Mammary epithelial cell (primary cell): ENCODE measurements at regions not wholly inside any gene's neighbourhood (a gene's known extent, or its start where the extent isn't known, plus 50 kb on each side); places are given as distances from the start of the nearest gene placed in this dataset.

ENCODE experiments used
- CTCF ChIP-seq, 2 donors: IDR thresholded peaks in 1 of 2; conservative IDR thresholded peaks in 1 of 2; 2 replicates each; pipeline ENCODE4 v1.5.1; 2011 to 2012; ENCODE audit warnings: inconsistent platforms in 2 of 2, low read length in 2 of 2, mild to moderate bottlenecking in 2 of 2, control low read depth in 1 of 2, low read depth in 1 of 2; ENCODE audit not compliant: insufficient read depth in 1 of 2; ENCODE audit errors: extremely low read depth in 1 of 2
- EZH2 ChIP-seq: IDR thresholded peaks from 2 replicates; pipeline ENCODE4 v1.6.1; 2012; ENCODE audit warnings: low read length, inconsistent platforms, borderline replicate concordance

GRCh38 chrX:10350981-10351380, 194.2 kb downstream of the CLCN4 start:
- TF ChIP-seq CTCF (conservative IDR thresholded peaks at IDR 0.05 in 1 of 2, IDR thresholded peaks at IDR 0.05 in 1 of 2; ENCODE audit: extremely low read depth in 1 of 2, insufficient read depth in 1 of 2, low read depth in 1 of 2, low read length in 2 of 2) (no peak), EZH2 (no peak)
